IMR-90 (cell line): ENCODE measurements at regions not wholly inside any gene's neighbourhood (a gene's known extent, or its start where the extent isn't known, plus 50 kb on each side); places are given as distances from the start of the nearest gene placed in this dataset.
A peak's percentile ranks its signal among the peaks of the same experiment; 100 is the strongest.

Experiments
- ATAC-seq: fragments of 200-7000 bp; cut with Tn5 transposase; 2 replicates; pipeline ENCODE4 v1.9.1; 2020; ENCODE audit warnings: low read depth, mild to moderate bottlenecking, moderate library complexity
- BruUV-seq: library from RNA; stranded (reverse); fragments of 400-500 nt; replicated peaks from 2 replicates; lab custom pipeline; 2021; lab: Mats Ljungman, UMichigan
- CTCF ChIA-PET: fragments of 300-600 bp; formaldehyde crosslinking; extraction: SDS; loops from one replicate; lab custom pipeline; 2021; ENCODE audit warnings: antibody characterized with exemption; lab: Yijun Ruan, JAX
- POLR2A ChIA-PET: fragments of 300-600 bp; sonication (Branson Sonifier 250); formaldehyde crosslinking; loops from one replicate; lab custom pipeline; 2022; ENCODE audit warnings: antibody characterized with exemption; ENCODE audit not compliant: unreplicated experiment; lab: Charles Lee
- DNase-seq: peaks from one replicate; pipeline ENCODE4 v3.0.0; 2013
- H2AFZ ChIP-seq: replicated peaks from 2 replicates; pipeline ENCODE3; 2013; ENCODE audit warnings: low read length, mild to moderate bottlenecking; ENCODE audit not compliant: poor library complexity
- H2AK5ac ChIP-seq: 2 replicates; pipeline ENCODE4 v1.6.1; 2013; ENCODE audit warnings: low read depth, low read length, inconsistent platforms
- H2AK9ac ChIP-seq: replicated peaks from 2 replicates; pipeline ENCODE3; 2013; ENCODE audit warnings: mild to moderate bottlenecking, low read depth, low read length, moderate library complexity; ENCODE audit not compliant: poor library complexity
- H2BK120ac ChIP-seq: 2 replicates; pipeline ENCODE4 v1.6.1; 2013; ENCODE audit warnings: low read depth, low read length, inconsistent platforms
- H2BK15ac ChIP-seq: 3 replicates; pipeline ENCODE4 v1.6.1; 2013; ENCODE audit warnings: low read depth, low read length, inconsistent platforms
- H2BK20ac ChIP-seq: 2 replicates; pipeline ENCODE4 v1.6.1; 2013; ENCODE audit warnings: low read depth, mild to moderate bottlenecking, inconsistent platforms, low read length, moderate library complexity
- H2BK5ac ChIP-seq: 2 replicates; pipeline ENCODE4 v1.6.1; 2013; ENCODE audit warnings: mild to moderate bottlenecking, low read depth, low read length, inconsistent platforms; ENCODE audit not compliant: poor library complexity, severe bottlenecking
- H3K14ac ChIP-seq: replicated peaks from 2 replicates; pipeline ENCODE4 v1.6.1; 2013; ENCODE audit warnings: low read depth, low read length, inconsistent platforms
- H3K18ac ChIP-seq: 2 replicates; pipeline ENCODE4 v1.6.1; 2013; ENCODE audit warnings: low read depth, low read length, control low read depth
- H3K23ac ChIP-seq: 2 replicates; pipeline ENCODE4 v1.6.1; 2013; ENCODE audit warnings: low read depth, low read length, inconsistent platforms
- H3K27ac ChIP-seq: 2 replicates; pipeline ENCODE4 v1.5.1; 2013; ENCODE audit warnings: mild to moderate bottlenecking, control low read depth, low read length; ENCODE audit not compliant: insufficient read depth
- H3K27me3 ChIP-seq: 2 replicates; pipeline ENCODE4 v1.6.1; 2013; ENCODE audit warnings: low read length; ENCODE audit not compliant: control insufficient read depth, insufficient read depth
- H3K36me3 ChIP-seq: 2 replicates; pipeline ENCODE4 v1.6.1; 2013; ENCODE audit warnings: low read length, mixed read lengths; ENCODE audit not compliant: control insufficient read depth, insufficient read depth
- H3K4ac ChIP-seq: 2 replicates; pipeline ENCODE4 v1.6.1; 2013; ENCODE audit warnings: low read depth, low read length, inconsistent platforms
- H3K4me1 ChIP-seq: 2 replicates; pipeline ENCODE4 v1.6.1; 2013; ENCODE audit warnings: low read length, mixed read lengths; ENCODE audit not compliant: control insufficient read depth, insufficient read depth
- H3K4me2 ChIP-seq: 2 replicates; pipeline ENCODE4 v1.6.1; 2013; ENCODE audit warnings: low read depth, mild to moderate bottlenecking, control low read depth, low read length, moderate library complexity
- H3K4me3 ChIP-seq: 2 replicates; pipeline ENCODE4 v1.5.1; 2013; ENCODE audit warnings: low read depth, mild to moderate bottlenecking, control low read depth, low read length, moderate library complexity; ENCODE audit not compliant: insufficient read depth
- H3K56ac ChIP-seq: 2 replicates; pipeline ENCODE4 v1.6.1; 2013; ENCODE audit warnings: low read length, inconsistent platforms; ENCODE audit not compliant: insufficient read depth; ENCODE audit errors: extremely low read depth
- H3K79me1 ChIP-seq, 2 experiments: 2 replicates each; pipeline ENCODE4 v1.6.1; 2013; ENCODE audit warnings: low read length in 2 of 2, inconsistent platforms in 1 of 2, low read depth in 1 of 2
- H3K9ac ChIP-seq: 2 replicates; pipeline ENCODE4 v1.6.1; 2013; ENCODE audit warnings: low read depth, low read length, control low read depth
- H3K9me1 ChIP-seq: 2 replicates; pipeline ENCODE4 v1.6.1; 2013; ENCODE audit warnings: low read length, inconsistent platforms; ENCODE audit not compliant: insufficient read depth
- H3K9me3 ChIP-seq: 2 replicates; pipeline ENCODE4 v1.6.1; 2013; ENCODE audit warnings: low read length; ENCODE audit not compliant: control insufficient read depth, insufficient read depth
- H4K20me1 ChIP-seq: 2 replicates; pipeline ENCODE4 v1.6.1; 2013; ENCODE audit warnings: low read length, inconsistent platforms; ENCODE audit not compliant: insufficient read depth
- H4K5ac ChIP-seq: 2 replicates; pipeline ENCODE4 v1.6.1; 2013; ENCODE audit warnings: mild to moderate bottlenecking, low read depth, low read length, control low read depth
- H4K8ac ChIP-seq, 2 experiments: 2 replicates each; pipeline ENCODE4 v1.6.1; 2013; ENCODE audit warnings: low read depth in 2 of 2, low read length in 2 of 2, control low read depth in 1 of 2, inconsistent platforms in 1 of 2
- H4K91ac ChIP-seq: 2 replicates; pipeline ENCODE4 v1.6.1; 2013; ENCODE audit warnings: low read depth, low read length, inconsistent platforms; ENCODE audit not compliant: insufficient read depth
- BHLHE40 ChIP-seq: fragments of 150-350 bp; IDR thresholded peaks from 2 replicates; pipeline ENCODE4 v1.6.1; 2016; ENCODE audit warnings: mild to moderate bottlenecking, low read depth, low read length
- CEBPB ChIP-seq: IDR thresholded peaks from 2 replicates; pipeline ENCODE4 v1.6.1; 2012; ENCODE audit warnings: low read depth, low read length, improper control_type of control experiment
- ELK1 ChIP-seq: fragments of 150-350 bp; IDR thresholded peaks from 2 replicates; pipeline ENCODE4 v1.6.1; 2016; ENCODE audit warnings: low read depth, mild to moderate bottlenecking, low read length, moderate library complexity, borderline replicate concordance
- MAFK ChIP-seq: IDR thresholded peaks from 2 replicates; pipeline ENCODE4 v1.6.1; 2012; ENCODE audit warnings: low read depth, low read length, improper control_type of control experiment
- MAZ ChIP-seq: IDR thresholded peaks from 2 replicates; pipeline ENCODE4 v1.6.1; 2012; ENCODE audit warnings: low read depth, mild to moderate bottlenecking, low read length, improper control_type of control experiment, moderate library complexity, borderline replicate concordance
- POLR2A ChIP-seq: IDR thresholded peaks from 2 replicates; pipeline ENCODE4 v1.6.1; 2012; ENCODE audit warnings: mild to moderate bottlenecking, low read depth, low read length
- RAD21 ChIP-seq: IDR thresholded peaks from 2 replicates; pipeline ENCODE4 v1.6.1; 2012; ENCODE audit warnings: low read length, improper control_type of control experiment
- RCOR1 ChIP-seq: IDR thresholded peaks from 2 replicates; pipeline ENCODE4 v1.6.1; 2012; ENCODE audit warnings: mild to moderate bottlenecking, low read length, improper control_type of control experiment; ENCODE audit not compliant: insufficient replicate concordance
- SMC3 ChIP-seq: fragments of 150-350 bp; IDR thresholded peaks from 2 replicates; pipeline ENCODE4 v1.6.1; 2016; ENCODE audit warnings: low read depth, mild to moderate bottlenecking, antibody characterized with exemption, low read length, moderate library complexity
- USF2 ChIP-seq: fragments of 150-350 bp; IDR thresholded peaks from 2 replicates; pipeline ENCODE4 v1.6.1; 2017; ENCODE audit warnings: mild to moderate bottlenecking, antibody characterized with exemption, low read length, low read depth
- WGBS, 2 experiments: methylation state at CpG; one replicate each; pipeline versions ENCODE4 v1.1.5 to v1.1.7; 2013; ENCODE audit warnings: missing lambda C conversion rate in 2 of 2; ENCODE audit not compliant: insufficient read length in 1 of 2; ENCODE audit errors: extremely low coverage in 2 of 2; 5-methylcytosine and 5-hydroxymethylcytosine counted together
- dilution Hi-C: fragments of 300-500 bp; cut with HindIII; formaldehyde crosslinking; loops from one replicate; pipeline ENCODE4 v1.14.3; 2018; ENCODE audit warnings: low sequenced_read_pairs; ENCODE audit not compliant: unreplicated experiment
- in situ Hi-C: fragments of 300-500 bp; cut with MboI; formaldehyde crosslinking; loops from 3 replicates; pipeline ENCODE4 v1.14.3; 2019; ENCODE audit warnings: low sequenced_read_pairs, inconsistent platforms, mixed read lengths
- intact Hi-C: fragments of 100-400 bp; cut with micrococcal nuclease; formaldehyde crosslinking; loops from 2 replicates; pipeline ENCODE4 v1.10.0; 2022

DNA sequence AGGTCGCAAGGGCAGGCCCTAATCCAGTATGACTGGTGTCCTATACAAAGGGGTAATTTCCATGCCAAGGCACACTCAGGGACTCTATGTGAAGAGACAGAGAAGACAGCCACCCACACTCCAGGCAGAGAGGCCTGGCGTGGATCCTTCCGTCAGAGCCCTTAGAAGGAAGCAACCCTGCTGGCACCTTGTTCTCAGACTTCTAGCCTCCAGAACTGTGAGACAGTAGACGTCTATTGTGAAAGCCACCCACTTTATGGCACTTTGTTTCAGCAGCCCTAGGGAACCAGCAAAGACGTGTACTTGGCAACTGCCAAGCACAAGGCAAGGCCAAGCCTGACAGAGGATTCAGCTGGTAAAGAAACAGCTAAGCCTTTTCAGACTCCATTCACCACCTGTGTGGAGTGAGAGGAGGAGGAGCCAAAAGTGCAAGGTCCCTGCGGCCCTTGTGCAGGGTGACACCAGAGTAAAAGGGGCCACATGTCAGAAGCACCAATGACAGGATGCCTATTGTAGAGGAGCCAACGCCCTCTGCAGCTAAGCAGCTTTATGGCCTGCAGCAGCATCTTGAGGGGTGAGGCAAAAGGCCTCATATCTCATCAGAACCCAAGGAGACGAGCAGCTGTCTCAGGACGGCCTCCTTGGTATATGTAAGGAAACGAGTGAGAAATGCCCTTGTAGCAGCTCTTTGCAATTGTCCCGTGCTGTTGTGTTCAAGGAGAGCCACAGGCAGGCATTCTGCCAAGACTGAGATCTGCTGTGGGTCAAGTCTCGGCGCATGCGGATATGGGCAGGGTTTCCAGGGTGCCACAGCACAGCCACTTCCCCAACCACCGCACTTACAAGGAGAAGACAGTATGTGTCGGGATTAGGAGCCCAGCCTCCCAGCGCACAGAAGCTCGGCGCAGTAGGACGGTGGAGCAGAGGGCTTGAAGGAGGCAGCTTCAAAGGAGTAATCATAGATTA, 121.5 kb upstream of the LIPC start:
- no peak overlapping the region for H2BK15ac ChIP-seq
- H4K5ac ChIP-seq = no peak overlapping the region
- H3K4ac ChIP-seq = no peak overlapping the region
- H2AFZ ChIP-seq = no peak overlapping the region
- no peaks in the 10 kb centered on the region for H4K20me1 ChIP-seq
- no peak overlapping the region for H2BK20ac ChIP-seq
- POLR2A ChIA-PET = no interaction called here
- no peak overlapping the region for H3K18ac ChIP-seq
- no peaks in the 10 kb centered on the region for H3K79me1 ChIP-seq
- H3K14ac ChIP-seq = no peak overlapping the region
- no peak overlapping the region for H3K56ac ChIP-seq
- peak overlapping the region; percentile 28; the same call in 1 of the 2 replicates for H2AK5ac ChIP-seq
- H3K23ac ChIP-seq = no peak overlapping the region
- no peaks in the 10 kb centered on the region for H3K27me3 ChIP-seq
- in situ Hi-C loops (no loop called here), intact Hi-C loops (no loop called here), dilution Hi-C loops (no loop called here)
- H3K9ac ChIP-seq = no peak overlapping the region
- H2BK5ac ChIP-seq = no peak overlapping the region
- H2BK120ac ChIP-seq = no peak overlapping the region
- no peak overlapping the region for H2AK9ac ChIP-seq
- no peak overlapping the region for H3K27ac ChIP-seq
- WGBS, 2 experiments = 82% methylated on average over 3 of the region's 20 CpGs; no CpG with 5 or more reads in 1 of the 2 experiments
- H3K9me3 ChIP-seq = no peaks in the 10 kb centered on the region
- no peak overlapping the region for H4K8ac ChIP-seq
- no peak overlapping the region for H3K4me3 ChIP-seq
- CTCF ChIA-PET = interaction anchor here (0.6 kb wide), 1 partner anchor 229 kb away, joined by 3 read pairs; no protein-coding TSS in a partner anchor
- H3K4me2 ChIP-seq = no peak overlapping the region
- H3K4me1 ChIP-seq = peaks cover 13% of the 10 kb centered on the region
- no peak for TF ChIP-seq BHLHE40
- no peak for TF ChIP-seq RCOR1
- TF ChIP-seq POLR2A = no peak
- no peak for TF ChIP-seq MAZ
- no peak for TF ChIP-seq SMC3
- no peak for TF ChIP-seq MAFK
- no peak for TF ChIP-seq CEBPB
- no peak for TF ChIP-seq ELK1
- no peak for TF ChIP-seq RAD21
- no peak for TF ChIP-seq USF2
- no peak for ATAC-seq
- H3K36me3 ChIP-seq = no peaks in the 10 kb centered on the region
- no TSS peak for BruUV-seq
- peaks cover 9% of the 10 kb centered on the region; the same call in 1 of the 2 replicates for H3K9me1 ChIP-seq
- no peak for DNase-seq
- no peak overlapping the region for H4K91ac ChIP-seq
